H1 (cell line): ENCODE measurements at regions not wholly inside any gene's neighbourhood (a gene's known extent, or its start where the extent isn't known, plus 50 kb on each side); places are given as distances from the start of the nearest gene placed in this dataset.

Source experiments
- ASH2L ChIP-seq: fragments of 200-600, 300-600 bp; sonication (generic); IDR thresholded peaks from one replicate; pipeline ENCODE4 v1.7.1; 2017; ENCODE audit warnings: low read length
- CREB1 ChIP-seq: IDR thresholded peaks from 2 replicates; pipeline ENCODE4 v1.6.1; 2012; ENCODE audit warnings: inconsistent platforms
- FOSL1 ChIP-seq: IDR thresholded peaks from 2 replicates; pipeline ENCODE4 v1.6.1; 2011; ENCODE audit warnings: mild to moderate bottlenecking, low read depth, low read length, moderate library complexity; ENCODE audit not compliant: insufficient read depth
- KDM4A ChIP-seq: IDR thresholded peaks from one replicate; pipeline ENCODE4 v1.7.1; 2012; ENCODE audit warnings: low read depth, mild to moderate bottlenecking, moderate library complexity, low read length, inconsistent platforms; ENCODE audit not compliant: severe bottlenecking
- RXRA ChIP-seq: IDR thresholded peaks from 2 replicates; pipeline ENCODE4 v1.6.1; 2011; ENCODE audit warnings: low read depth, mild to moderate bottlenecking, low read length, moderate library complexity; ENCODE audit not compliant: insufficient read depth
- TF ChIP-seq, protein P1 (sequence below): fragments of 300-600 bp; sonication (generic); IDR thresholded peaks from 2 replicates; pipeline ENCODE4 v1.7.1; 2012; ENCODE audit warnings: low read length, moderate library complexity, mild to moderate bottlenecking, inconsistent platforms; ENCODE audit not compliant: insufficient replicate concordance

DNA sequence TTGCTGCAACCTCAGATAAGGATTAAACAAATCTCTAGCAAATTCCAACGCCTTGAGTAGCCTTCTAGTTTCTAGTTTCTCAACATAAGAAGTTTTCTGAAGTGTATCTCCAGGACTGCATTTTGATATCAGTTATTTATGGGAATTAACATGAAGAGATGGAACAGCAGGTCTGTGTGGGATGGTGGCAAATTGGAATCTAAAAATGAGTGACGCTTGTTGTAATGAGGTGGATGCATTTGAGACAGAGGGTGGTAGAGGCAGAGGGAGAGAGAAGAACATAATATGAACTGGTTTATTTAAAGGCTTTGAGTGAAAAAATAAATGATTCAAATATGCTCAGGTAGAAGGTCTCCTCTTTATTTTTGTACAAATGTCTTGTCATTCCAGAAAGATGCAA is 446.8 kb upstream of the GCFC2 start (continued):
- TF ChIP-seq, protein P1, sequence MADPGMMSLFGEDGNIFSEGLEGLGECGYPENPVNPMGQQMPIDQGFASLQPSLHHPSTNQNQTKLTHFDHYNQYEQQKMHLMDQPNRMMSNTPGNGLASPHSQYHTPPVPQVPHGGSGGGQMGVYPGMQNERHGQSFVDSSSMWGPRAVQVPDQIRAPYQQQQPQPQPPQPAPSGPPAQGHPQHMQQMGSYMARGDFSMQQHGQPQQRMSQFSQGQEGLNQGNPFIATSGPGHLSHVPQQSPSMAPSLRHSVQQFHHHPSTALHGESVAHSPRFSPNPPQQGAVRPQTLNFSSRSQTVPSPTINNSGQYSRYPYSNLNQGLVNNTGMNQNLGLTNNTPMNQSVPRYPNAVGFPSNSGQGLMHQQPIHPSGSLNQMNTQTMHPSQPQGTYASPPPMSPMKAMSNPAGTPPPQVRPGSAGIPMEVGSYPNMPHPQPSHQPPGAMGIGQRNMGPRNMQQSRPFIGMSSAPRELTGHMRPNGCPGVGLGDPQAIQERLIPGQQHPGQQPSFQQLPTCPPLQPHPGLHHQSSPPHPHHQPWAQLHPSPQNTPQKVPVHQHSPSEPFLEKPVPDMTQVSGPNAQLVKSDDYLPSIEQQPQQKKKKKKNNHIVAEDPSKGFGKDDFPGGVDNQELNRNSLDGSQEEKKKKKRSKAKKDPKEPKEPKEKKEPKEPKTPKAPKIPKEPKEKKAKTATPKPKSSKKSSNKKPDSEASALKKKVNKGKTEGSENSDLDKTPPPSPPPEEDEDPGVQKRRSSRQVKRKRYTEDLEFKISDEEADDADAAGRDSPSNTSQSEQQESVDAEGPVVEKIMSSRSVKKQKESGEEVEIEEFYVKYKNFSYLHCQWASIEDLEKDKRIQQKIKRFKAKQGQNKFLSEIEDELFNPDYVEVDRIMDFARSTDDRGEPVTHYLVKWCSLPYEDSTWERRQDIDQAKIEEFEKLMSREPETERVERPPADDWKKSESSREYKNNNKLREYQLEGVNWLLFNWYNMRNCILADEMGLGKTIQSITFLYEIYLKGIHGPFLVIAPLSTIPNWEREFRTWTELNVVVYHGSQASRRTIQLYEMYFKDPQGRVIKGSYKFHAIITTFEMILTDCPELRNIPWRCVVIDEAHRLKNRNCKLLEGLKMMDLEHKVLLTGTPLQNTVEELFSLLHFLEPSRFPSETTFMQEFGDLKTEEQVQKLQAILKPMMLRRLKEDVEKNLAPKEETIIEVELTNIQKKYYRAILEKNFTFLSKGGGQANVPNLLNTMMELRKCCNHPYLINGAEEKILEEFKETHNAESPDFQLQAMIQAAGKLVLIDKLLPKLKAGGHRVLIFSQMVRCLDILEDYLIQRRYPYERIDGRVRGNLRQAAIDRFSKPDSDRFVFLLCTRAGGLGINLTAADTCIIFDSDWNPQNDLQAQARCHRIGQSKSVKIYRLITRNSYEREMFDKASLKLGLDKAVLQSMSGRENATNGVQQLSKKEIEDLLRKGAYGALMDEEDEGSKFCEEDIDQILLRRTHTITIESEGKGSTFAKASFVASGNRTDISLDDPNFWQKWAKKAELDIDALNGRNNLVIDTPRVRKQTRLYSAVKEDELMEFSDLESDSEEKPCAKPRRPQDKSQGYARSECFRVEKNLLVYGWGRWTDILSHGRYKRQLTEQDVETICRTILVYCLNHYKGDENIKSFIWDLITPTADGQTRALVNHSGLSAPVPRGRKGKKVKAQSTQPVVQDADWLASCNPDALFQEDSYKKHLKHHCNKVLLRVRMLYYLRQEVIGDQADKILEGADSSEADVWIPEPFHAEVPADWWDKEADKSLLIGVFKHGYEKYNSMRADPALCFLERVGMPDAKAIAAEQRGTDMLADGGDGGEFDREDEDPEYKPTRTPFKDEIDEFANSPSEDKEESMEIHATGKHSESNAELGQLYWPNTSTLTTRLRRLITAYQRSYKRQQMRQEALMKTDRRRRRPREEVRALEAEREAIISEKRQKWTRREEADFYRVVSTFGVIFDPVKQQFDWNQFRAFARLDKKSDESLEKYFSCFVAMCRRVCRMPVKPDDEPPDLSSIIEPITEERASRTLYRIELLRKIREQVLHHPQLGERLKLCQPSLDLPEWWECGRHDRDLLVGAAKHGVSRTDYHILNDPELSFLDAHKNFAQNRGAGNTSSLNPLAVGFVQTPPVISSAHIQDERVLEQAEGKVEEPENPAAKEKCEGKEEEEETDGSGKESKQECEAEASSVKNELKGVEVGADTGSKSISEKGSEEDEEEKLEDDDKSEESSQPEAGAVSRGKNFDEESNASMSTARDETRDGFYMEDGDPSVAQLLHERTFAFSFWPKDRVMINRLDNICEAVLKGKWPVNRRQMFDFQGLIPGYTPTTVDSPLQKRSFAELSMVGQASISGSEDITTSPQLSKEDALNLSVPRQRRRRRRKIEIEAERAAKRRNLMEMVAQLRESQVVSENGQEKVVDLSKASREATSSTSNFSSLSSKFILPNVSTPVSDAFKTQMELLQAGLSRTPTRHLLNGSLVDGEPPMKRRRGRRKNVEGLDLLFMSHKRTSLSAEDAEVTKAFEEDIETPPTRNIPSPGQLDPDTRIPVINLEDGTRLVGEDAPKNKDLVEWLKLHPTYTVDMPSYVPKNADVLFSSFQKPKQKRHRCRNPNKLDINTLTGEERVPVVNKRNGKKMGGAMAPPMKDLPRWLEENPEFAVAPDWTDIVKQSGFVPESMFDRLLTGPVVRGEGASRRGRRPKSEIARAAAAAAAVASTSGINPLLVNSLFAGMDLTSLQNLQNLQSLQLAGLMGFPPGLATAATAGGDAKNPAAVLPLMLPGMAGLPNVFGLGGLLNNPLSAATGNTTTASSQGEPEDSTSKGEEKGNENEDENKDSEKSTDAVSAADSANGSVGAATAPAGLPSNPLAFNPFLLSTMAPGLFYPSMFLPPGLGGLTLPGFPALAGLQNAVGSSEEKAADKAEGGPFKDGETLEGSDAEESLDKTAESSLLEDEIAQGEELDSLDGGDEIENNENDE: no peak
- TF ChIP-seq ASH2L: no peak
- TF ChIP-seq KDM4A: no peak
- no peak for TF ChIP-seq FOSL1
- no peak for TF ChIP-seq RXRA
- TF ChIP-seq CREB1: no peak
